Neural cell (in vitro differentiated cells): ENCODE measurements at regions not wholly inside any gene's neighbourhood (a gene's known extent, or its start where the extent isn't known, plus 50 kb on each side); places are given as distances from the start of the nearest gene placed in this dataset.

Experiments
- EP300 ChIP-seq: fragments of 450-650 bp; conservative IDR thresholded peaks from 2 replicates; pipeline ENCODE4 v1.6.1; 2014; ENCODE audit warnings: antibody characterized with exemption, mild to moderate bottlenecking, moderate library complexity; ENCODE audit not compliant: poor library complexity, severe bottlenecking
- EZH2 ChIP-seq: fragments of 200-600, 300-800 bp; shearing (Covaris generic), sonication (generic); IDR thresholded peaks from 2 replicates; pipeline ENCODE4 v1.6.1; 2014; ENCODE audit warnings: antibody characterized with exemption, low read length, borderline replicate concordance, mild to moderate bottlenecking; ENCODE audit not compliant: insufficient read depth, poor library complexity, severe bottlenecking
- MXI1 ChIP-seq: fragments of 450-650 bp; conservative IDR thresholded peaks from 2 replicates; pipeline ENCODE4 v1.6.1; 2014; ENCODE audit warnings: antibody characterized with exemption, mild to moderate bottlenecking; ENCODE audit not compliant: poor library complexity, severe bottlenecking
- POLR2AphosphoS5 ChIP-seq: IDR thresholded peaks from 2 replicates; pipeline ENCODE4 v1.6.1; 2012
- RAD21 ChIP-seq: fragments of 450-650 bp; conservative IDR thresholded peaks from 2 replicates; pipeline ENCODE4 v1.6.1; 2014; ENCODE audit warnings: antibody characterized with exemption, mild to moderate bottlenecking, moderate library complexity
- REST ChIP-seq: IDR thresholded peaks from 2 replicates; pipeline ENCODE4 v1.6.1; 2012; ENCODE audit warnings: borderline replicate concordance
- SMC3 ChIP-seq: fragments of 450-650 bp; conservative IDR thresholded peaks from 2 replicates; pipeline ENCODE4 v1.6.1; 2014; ENCODE audit warnings: antibody characterized with exemption, mild to moderate bottlenecking, moderate library complexity; ENCODE audit not compliant: poor library complexity
- TAF1 ChIP-seq: IDR thresholded peaks from 2 replicates; pipeline ENCODE4 v1.6.1; 2012; ENCODE audit warnings: low read depth
- TF ChIP-seq, protein P1 (sequence below): fragments of 450-650 bp; IDR thresholded peaks from 2 replicates; pipeline ENCODE4 v1.5.1; 2014; ENCODE audit warnings: antibody characterized with exemption, mild to moderate bottlenecking, moderate library complexity; ENCODE audit not compliant: poor library complexity, severe bottlenecking

DNA sequence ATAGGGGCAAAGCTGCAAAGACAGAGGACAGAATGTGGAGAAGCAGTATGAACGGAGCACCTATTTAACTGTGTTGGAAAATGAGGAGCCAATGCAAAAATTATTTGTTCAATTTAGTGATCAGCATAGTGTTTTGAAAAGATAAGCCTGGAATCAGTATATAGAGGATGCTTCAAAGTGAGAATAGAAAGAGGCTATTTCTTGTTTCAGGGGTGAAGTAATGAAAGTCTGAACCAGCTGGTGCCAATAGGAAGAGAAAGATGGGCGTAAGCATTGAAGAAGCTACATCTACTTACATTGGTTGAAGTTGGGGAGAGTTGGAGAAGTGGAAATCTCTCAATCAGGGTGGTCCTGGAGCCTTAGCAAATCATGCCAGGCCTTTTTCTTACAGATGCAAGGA is 77.3 kb upstream of the SLC38A4 start:
- TF ChIP-seq, protein P1, sequence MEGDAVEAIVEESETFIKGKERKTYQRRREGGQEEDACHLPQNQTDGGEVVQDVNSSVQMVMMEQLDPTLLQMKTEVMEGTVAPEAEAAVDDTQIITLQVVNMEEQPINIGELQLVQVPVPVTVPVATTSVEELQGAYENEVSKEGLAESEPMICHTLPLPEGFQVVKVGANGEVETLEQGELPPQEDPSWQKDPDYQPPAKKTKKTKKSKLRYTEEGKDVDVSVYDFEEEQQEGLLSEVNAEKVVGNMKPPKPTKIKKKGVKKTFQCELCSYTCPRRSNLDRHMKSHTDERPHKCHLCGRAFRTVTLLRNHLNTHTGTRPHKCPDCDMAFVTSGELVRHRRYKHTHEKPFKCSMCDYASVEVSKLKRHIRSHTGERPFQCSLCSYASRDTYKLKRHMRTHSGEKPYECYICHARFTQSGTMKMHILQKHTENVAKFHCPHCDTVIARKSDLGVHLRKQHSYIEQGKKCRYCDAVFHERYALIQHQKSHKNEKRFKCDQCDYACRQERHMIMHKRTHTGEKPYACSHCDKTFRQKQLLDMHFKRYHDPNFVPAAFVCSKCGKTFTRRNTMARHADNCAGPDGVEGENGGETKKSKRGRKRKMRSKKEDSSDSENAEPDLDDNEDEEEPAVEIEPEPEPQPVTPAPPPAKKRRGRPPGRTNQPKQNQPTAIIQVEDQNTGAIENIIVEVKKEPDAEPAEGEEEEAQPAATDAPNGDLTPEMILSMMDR, result no peak
- TF ChIP-seq EZH2 (no peak), POLR2AphosphoS5 (no peak), TAF1 (no peak), RAD21 (no peak), REST (no peak), MXI1 (no peak), EP300 (no peak), SMC3 (no peak)
